ENCODE measurements at regions not wholly inside any gene's neighbourhood (a gene's known extent, or its start where the extent isn't known, plus 50 kb on each side); places are given as distances from the start of the nearest gene placed in this dataset.

GRCh38 chr2:181363164-181363563, 94.0 kb upstream of the ITGA4 start:
- no peaks in the 10 kb centered on the region for H3K36me3 ChIP-seq (ENCODE audit: control insufficient read depth in 1 of 2, insufficient read depth in 2 of 2, low read length in 2 of 2)
- no peak overlapping the region for H3K27ac ChIP-seq (ENCODE audit: low read depth, low read length)
- intact Hi-C loops (cut with micrococcal nuclease): no loop called here
- H3K9me2 ChIP-seq (ENCODE audit: insufficient read depth): no peaks in the 10 kb centered on the region
- RAD21 ChIA-PET (ENCODE audit: low non-redundant PET in 1 of 2, low total read pairs in 2 of 2, uncharacterized antibody in 2 of 2, unreplicated experiment in 2 of 2): no interaction called here
- no TSS peak for BruUV-seq (replicated peaks)
- no peak overlapping the region for H2AFZ ChIP-seq (ENCODE audit: low read depth, low read length, poor library complexity, severe bottlenecking)
- H3K9ac ChIP-seq (ENCODE audit: low read length): no peak overlapping the region
- POLR2A ChIA-PET: no interaction called here
- H3K4me1 ChIP-seq (ENCODE audit: control insufficient read depth in 1 of 2, insufficient read depth in 2 of 2, low read length in 2 of 2): no peaks in the 10 kb centered on the region
- DNase-seq (ENCODE audit: low read depth, low spot score) (no peak), ATAC-seq (no peak)
- CTCF ChIA-PET: no interaction called here
- H4K20me1 ChIP-seq (ENCODE audit: insufficient read depth): no peaks in the 10 kb centered on the region
- H3K4me2 ChIP-seq (ENCODE audit: low read length): no peak overlapping the region
- no peaks in the 10 kb centered on the region for H3K27me3 ChIP-seq (ENCODE audit: insufficient read depth, low read length)
- H3K9me3 ChIP-seq (ENCODE audit: control insufficient read depth in 1 of 2, insufficient read depth in 1 of 2, low read depth in 1 of 2, low read length in 2 of 2): no peaks in the 10 kb centered on the region
- no peak for TF ChIP-seq EZH2phosphoT487 (IDR thresholded peaks at IDR 0.05; ENCODE audit: borderline replicate concordance)
- TF ChIP-seq REST (IDR thresholded peaks at IDR 0.05; ENCODE audit: low read depth): no peak
- TF ChIP-seq ELF1 (IDR thresholded peaks at IDR 0.05; ENCODE audit: borderline replicate concordance, low read depth): no peak
- TF ChIP-seq TCF7L2 (IDR thresholded peaks at IDR 0.05; ENCODE audit: borderline replicate concordance, extremely low read depth, insufficient read depth, insufficient read length): no peak
- TF ChIP-seq CBX3 (IDR thresholded peaks at IDR 0.05; ENCODE audit: low read depth): no peak
- no peak for TF ChIP-seq SIN3A (IDR thresholded peaks at IDR 0.05; ENCODE audit: low read depth)
- no peak for TF ChIP-seq ATF3 (IDR thresholded peaks at IDR 0.05)
- TF ChIP-seq POLR2A (IDR thresholded peaks at IDR 0.05; ENCODE audit: borderline replicate concordance, extremely low read depth, insufficient read depth, insufficient read length): no peak
- no peak for TF ChIP-seq POLR2AphosphoS5 (IDR thresholded peaks at IDR 0.05; ENCODE audit: low read depth, low read length)
- no peak for TF ChIP-seq ZFX (IDR thresholded peaks at IDR 0.05)
- no peak for TF ChIP-seq ZNF274 (IDR thresholded peaks at IDR 0.05; ENCODE audit: low read depth, low read length)
- H3K79me2 ChIP-seq (ENCODE audit: insufficient read depth, low read length): no peaks in the 10 kb centered on the region
- no peak overlapping the region for H3K4me3 ChIP-seq (replicated peaks in 1 of 2; ENCODE audit: low read depth in 1 of 2, low read length in 2 of 2)

Data from HCT116 (cell line).